IMR-90 (cell line): ENCODE measurements at regions not wholly inside any gene's neighbourhood (a gene's known extent, or its start where the extent isn't known, plus 50 kb on each side); places are given as distances from the start of the nearest gene placed in this dataset.

Experiments
- ATAC-seq: fragments of 200-7000 bp; cut with Tn5 transposase; 2 replicates; pipeline ENCODE4 v1.9.1; 2020; ENCODE audit warnings: low read depth, mild to moderate bottlenecking, moderate library complexity
- BruUV-seq: library from RNA; stranded (reverse); fragments of 400-500 nt; replicated peaks from 2 replicates; lab custom pipeline; 2021; lab: Mats Ljungman, UMichigan
- CTCF ChIA-PET: fragments of 300-600 bp; formaldehyde crosslinking; extraction: SDS; loops from one replicate; lab custom pipeline; 2021; ENCODE audit warnings: antibody characterized with exemption; lab: Yijun Ruan, JAX
- POLR2A ChIA-PET: fragments of 300-600 bp; sonication (Branson Sonifier 250); formaldehyde crosslinking; loops from one replicate; lab custom pipeline; 2022; ENCODE audit warnings: antibody characterized with exemption; ENCODE audit not compliant: unreplicated experiment; lab: Charles Lee
- DNase-seq: peaks from one replicate; pipeline ENCODE4 v3.0.0; 2013
- H2AFZ ChIP-seq: replicated peaks from 2 replicates; pipeline ENCODE3; 2013; ENCODE audit warnings: low read length, mild to moderate bottlenecking; ENCODE audit not compliant: poor library complexity
- H2AK5ac ChIP-seq: 2 replicates; pipeline ENCODE4 v1.6.1; 2013; ENCODE audit warnings: low read depth, low read length, inconsistent platforms
- H2AK9ac ChIP-seq: replicated peaks from 2 replicates; pipeline ENCODE3; 2013; ENCODE audit warnings: mild to moderate bottlenecking, low read depth, low read length, moderate library complexity; ENCODE audit not compliant: poor library complexity
- H2BK120ac ChIP-seq: 2 replicates; pipeline ENCODE4 v1.6.1; 2013; ENCODE audit warnings: low read depth, low read length, inconsistent platforms
- H2BK15ac ChIP-seq: 3 replicates; pipeline ENCODE4 v1.6.1; 2013; ENCODE audit warnings: low read depth, low read length, inconsistent platforms
- H2BK20ac ChIP-seq: 2 replicates; pipeline ENCODE4 v1.6.1; 2013; ENCODE audit warnings: low read depth, mild to moderate bottlenecking, inconsistent platforms, low read length, moderate library complexity
- H2BK5ac ChIP-seq: 2 replicates; pipeline ENCODE4 v1.6.1; 2013; ENCODE audit warnings: mild to moderate bottlenecking, low read depth, low read length, inconsistent platforms; ENCODE audit not compliant: poor library complexity, severe bottlenecking
- H3K14ac ChIP-seq: replicated peaks from 2 replicates; pipeline ENCODE4 v1.6.1; 2013; ENCODE audit warnings: low read depth, low read length, inconsistent platforms
- H3K18ac ChIP-seq: 2 replicates; pipeline ENCODE4 v1.6.1; 2013; ENCODE audit warnings: low read depth, low read length, control low read depth
- H3K23ac ChIP-seq: 2 replicates; pipeline ENCODE4 v1.6.1; 2013; ENCODE audit warnings: low read depth, low read length, inconsistent platforms
- H3K27ac ChIP-seq: 2 replicates; pipeline ENCODE4 v1.5.1; 2013; ENCODE audit warnings: mild to moderate bottlenecking, control low read depth, low read length; ENCODE audit not compliant: insufficient read depth
- H3K27me3 ChIP-seq: 2 replicates; pipeline ENCODE4 v1.6.1; 2013; ENCODE audit warnings: low read length; ENCODE audit not compliant: control insufficient read depth, insufficient read depth
- H3K36me3 ChIP-seq: 2 replicates; pipeline ENCODE4 v1.6.1; 2013; ENCODE audit warnings: low read length, mixed read lengths; ENCODE audit not compliant: control insufficient read depth, insufficient read depth
- H3K4ac ChIP-seq: 2 replicates; pipeline ENCODE4 v1.6.1; 2013; ENCODE audit warnings: low read depth, low read length, inconsistent platforms
- H3K4me1 ChIP-seq: 2 replicates; pipeline ENCODE4 v1.6.1; 2013; ENCODE audit warnings: low read length, mixed read lengths; ENCODE audit not compliant: control insufficient read depth, insufficient read depth
- H3K4me2 ChIP-seq: 2 replicates; pipeline ENCODE4 v1.6.1; 2013; ENCODE audit warnings: low read depth, mild to moderate bottlenecking, control low read depth, low read length, moderate library complexity
- H3K4me3 ChIP-seq: 2 replicates; pipeline ENCODE4 v1.5.1; 2013; ENCODE audit warnings: low read depth, mild to moderate bottlenecking, control low read depth, low read length, moderate library complexity; ENCODE audit not compliant: insufficient read depth
- H3K56ac ChIP-seq: 2 replicates; pipeline ENCODE4 v1.6.1; 2013; ENCODE audit warnings: low read length, inconsistent platforms; ENCODE audit not compliant: insufficient read depth; ENCODE audit errors: extremely low read depth
- H3K79me1 ChIP-seq, 2 experiments: 2 replicates each; pipeline ENCODE4 v1.6.1; 2013; ENCODE audit warnings: low read length in 2 of 2, inconsistent platforms in 1 of 2, low read depth in 1 of 2
- H3K9ac ChIP-seq: 2 replicates; pipeline ENCODE4 v1.6.1; 2013; ENCODE audit warnings: low read depth, low read length, control low read depth
- H3K9me1 ChIP-seq: 2 replicates; pipeline ENCODE4 v1.6.1; 2013; ENCODE audit warnings: low read length, inconsistent platforms; ENCODE audit not compliant: insufficient read depth
- H3K9me3 ChIP-seq: 2 replicates; pipeline ENCODE4 v1.6.1; 2013; ENCODE audit warnings: low read length; ENCODE audit not compliant: control insufficient read depth, insufficient read depth
- H4K20me1 ChIP-seq: 2 replicates; pipeline ENCODE4 v1.6.1; 2013; ENCODE audit warnings: low read length, inconsistent platforms; ENCODE audit not compliant: insufficient read depth
- H4K5ac ChIP-seq: 2 replicates; pipeline ENCODE4 v1.6.1; 2013; ENCODE audit warnings: mild to moderate bottlenecking, low read depth, low read length, control low read depth
- H4K8ac ChIP-seq, 2 experiments: 2 replicates each; pipeline ENCODE4 v1.6.1; 2013; ENCODE audit warnings: low read depth in 2 of 2, low read length in 2 of 2, control low read depth in 1 of 2, inconsistent platforms in 1 of 2
- H4K91ac ChIP-seq: 2 replicates; pipeline ENCODE4 v1.6.1; 2013; ENCODE audit warnings: low read depth, low read length, inconsistent platforms; ENCODE audit not compliant: insufficient read depth
- FOS ChIP-seq: fragments of 150-350 bp; IDR thresholded peaks from 2 replicates; pipeline ENCODE4 v1.6.1; 2016; ENCODE audit warnings: low read depth, low read length
- MAZ ChIP-seq: IDR thresholded peaks from 2 replicates; pipeline ENCODE4 v1.6.1; 2012; ENCODE audit warnings: low read depth, mild to moderate bottlenecking, low read length, improper control_type of control experiment, moderate library complexity, borderline replicate concordance
- NFE2L2 ChIP-seq: fragments of 150-350 bp; IDR thresholded peaks from 2 replicates; pipeline ENCODE4 v1.6.1; 2016; ENCODE audit warnings: low read depth, mild to moderate bottlenecking, low read length
- POLR2A ChIP-seq: IDR thresholded peaks from 2 replicates; pipeline ENCODE4 v1.6.1; 2012; ENCODE audit warnings: mild to moderate bottlenecking, low read depth, low read length
- RCOR1 ChIP-seq: IDR thresholded peaks from 2 replicates; pipeline ENCODE4 v1.6.1; 2012; ENCODE audit warnings: mild to moderate bottlenecking, low read length, improper control_type of control experiment; ENCODE audit not compliant: insufficient replicate concordance
- whole genome bisulfite sequencing, 2 experiments: methylation state at CpG; one replicate each; pipeline versions ENCODE4 v1.1.5 to v1.1.7; 2013; ENCODE audit warnings: missing lambda C conversion rate in 2 of 2; ENCODE audit not compliant: insufficient read length in 1 of 2; ENCODE audit errors: extremely low coverage in 2 of 2; 5-methylcytosine and 5-hydroxymethylcytosine counted together
- dilution Hi-C: fragments of 300-500 bp; cut with HindIII; formaldehyde crosslinking; loops from one replicate; pipeline ENCODE4 v1.14.3; 2018; ENCODE audit warnings: low sequenced_read_pairs; ENCODE audit not compliant: unreplicated experiment
- in situ Hi-C: fragments of 300-500 bp; cut with MboI; formaldehyde crosslinking; loops from 3 replicates; pipeline ENCODE4 v1.14.3; 2019; ENCODE audit warnings: low sequenced_read_pairs, inconsistent platforms, mixed read lengths
- intact Hi-C: fragments of 100-400 bp; cut with micrococcal nuclease; formaldehyde crosslinking; loops from 2 replicates; pipeline ENCODE4 v1.10.0; 2022
- TF ChIP-seq, protein P1 (sequence below): fragments of 150-350 bp; IDR thresholded peaks from 2 replicates; pipeline ENCODE4 v1.6.1; 2017; ENCODE audit warnings: mild to moderate bottlenecking, antibody characterized with exemption, low read length, low read depth

DNA sequence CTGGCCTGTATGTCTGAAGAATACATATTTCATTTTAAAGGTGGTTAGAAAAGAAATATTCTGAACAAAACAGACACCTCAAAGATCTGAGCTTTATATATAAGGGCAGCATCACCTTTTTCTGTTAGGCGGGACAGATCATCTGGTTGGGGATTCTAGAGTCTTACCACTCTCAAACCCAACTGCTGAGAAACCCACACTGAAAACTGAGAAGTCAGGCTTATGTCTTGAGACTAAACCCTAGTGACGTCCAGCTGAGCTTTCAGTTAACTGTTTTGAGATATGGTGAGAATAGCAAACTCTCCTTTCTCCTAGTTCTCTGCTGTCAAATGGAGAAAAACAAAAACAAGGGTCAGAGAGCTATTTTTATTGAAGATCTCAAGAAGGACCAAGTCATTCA lies 63.7 kb upstream of the CCN6 start:
- CTCF ChIA-PET = interaction anchor here (0.7 to 1.1 kb wide), 2 partner anchors 9 to 17 kb away, joined by 3 read pairs; no protein-coding TSS in a partner anchor

More for the DNA sequence above, 63.7 kb upstream of the CCN6 start:
- no peak for ATAC-seq
- Histone ChIP-seq H3K27me3 (no peaks in the 10 kb centered on the region), H3K23ac (no peak overlapping the region), H2BK15ac (no peak overlapping the region), H3K9ac (no peak overlapping the region), H3K79me1 (no peaks in the 10 kb centered on the region), H3K4ac (no peak overlapping the region), H2AK5ac (no peak overlapping the region), H3K18ac (no peak overlapping the region), H3K4me1 (peaks cover 5% of the 10 kb centered on the region; the same call in 1 of the 2 replicates), H3K9me3 (no peaks in the 10 kb centered on the region), H4K5ac (no peak overlapping the region), H2BK20ac (no peak overlapping the region), H2AK9ac (no peak overlapping the region), H2AFZ (no peak overlapping the region), H3K14ac (no peak overlapping the region), H3K27ac (no peak overlapping the region), H4K20me1 (no peaks in the 10 kb centered on the region), H3K9me1 (no peaks in the 10 kb centered on the region), H2BK120ac (no peak overlapping the region), H3K4me3 (no peak overlapping the region), H4K8ac (no peak overlapping the region), H3K4me2 (no peak overlapping the region), H3K56ac (no peak overlapping the region), H4K91ac (no peak overlapping the region), H3K36me3 (no peaks in the 10 kb centered on the region), H2BK5ac (no peak overlapping the region)
- BruUV-seq = no TSS peak
- in situ Hi-C loops = no loop called here
- POLR2A ChIA-PET = no interaction called here
- DNase-seq = no peak
- intact Hi-C loops = no loop called here
- WGBS, 2 experiments = no CpG with 5 or more reads among the region's 2 CpGs
- dilution Hi-C loops = no loop called here
- TF ChIP-seq NFE2L2 (no peak), POLR2A (no peak), RCOR1 (no peak), FOS (no peak), MAZ (no peak)
- TF ChIP-seq, protein P1, sequence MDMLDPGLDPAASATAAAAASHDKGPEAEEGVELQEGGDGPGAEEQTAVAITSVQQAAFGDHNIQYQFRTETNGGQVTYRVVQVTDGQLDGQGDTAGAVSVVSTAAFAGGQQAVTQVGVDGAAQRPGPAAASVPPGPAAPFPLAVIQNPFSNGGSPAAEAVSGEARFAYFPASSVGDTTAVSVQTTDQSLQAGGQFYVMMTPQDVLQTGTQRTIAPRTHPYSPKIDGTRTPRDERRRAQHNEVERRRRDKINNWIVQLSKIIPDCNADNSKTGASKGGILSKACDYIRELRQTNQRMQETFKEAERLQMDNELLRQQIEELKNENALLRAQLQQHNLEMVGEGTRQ = no peak
